ENCODE measurements at regions not wholly inside any gene's neighbourhood (a gene's known extent, or its start where the extent isn't known, plus 50 kb on each side); places are given as distances from the start of the nearest gene placed in this dataset.

DNA sequence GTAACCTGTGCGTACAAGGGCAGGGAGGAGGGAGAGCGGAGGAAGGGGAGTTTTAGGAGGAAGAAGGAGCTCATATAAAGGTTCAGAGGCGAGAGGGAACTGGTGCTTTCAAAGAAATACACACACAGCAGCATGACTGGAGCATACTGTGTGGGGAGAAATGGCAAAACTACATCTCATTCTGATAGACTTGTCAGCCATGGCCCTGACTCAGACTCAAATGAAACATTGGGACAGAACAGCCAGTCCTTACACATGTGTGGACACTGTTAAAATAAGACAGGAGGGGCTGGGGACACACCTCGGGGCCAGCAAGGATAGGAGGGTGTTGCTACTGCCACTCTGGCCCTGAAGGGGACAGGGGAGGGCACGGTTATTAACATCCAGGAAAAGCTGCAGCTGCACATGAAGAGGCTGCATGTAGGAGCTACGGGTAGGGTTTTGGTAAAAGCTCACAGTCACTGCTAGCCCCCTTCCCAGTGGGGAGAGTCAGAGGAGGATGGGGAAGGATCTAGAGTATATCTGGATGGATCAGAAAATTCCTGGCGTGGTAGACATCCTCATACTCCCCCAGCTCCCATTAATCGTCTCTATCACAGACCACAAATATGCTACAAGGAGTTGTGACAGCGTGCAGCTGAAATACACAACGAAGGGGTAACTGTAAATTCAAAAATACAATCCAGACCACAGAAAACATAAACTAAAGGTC, 110.5 kb downstream of the GATA6 start:
- H3K9ac ChIP-seq (ENCODE audit: low read depth in 1 of 2, low read length in 2 of 2): no peak overlapping the region
- no peaks in the 10 kb centered on the region for H3K9me3 ChIP-seq (ENCODE audit: control insufficient read depth in 4 of 4, low read length in 3 of 4)
- no peak overlapping the region for H3K4me3 ChIP-seq (ENCODE audit: low read depth in 1 of 3, low read length in 3 of 3)
- no peaks in the 10 kb centered on the region for H3K27me3 ChIP-seq (ENCODE audit: control insufficient read depth in 4 of 4, insufficient read depth in 4 of 4, low read length in 3 of 4)
- WGBS: 90% methylated on average over 10 of the region's 10 CpGs
- H3K27ac ChIP-seq (ENCODE audit: low read depth in 1 of 2, low read length in 2 of 2): no peak overlapping the region
- H3K4me1 ChIP-seq (ENCODE audit: control insufficient read depth in 4 of 4, insufficient read depth in 4 of 4, low read length in 3 of 4): peaks cover 0 to 3% (median under 1%) of the 10 kb centered on the region in 4 donors
- TF ChIP-seq GABPA (IDR thresholded peaks at IDR 0.05 in 1 of 2, conservative IDR thresholded peaks at IDR 0.05 in 1 of 2) (no peak), RAD21 (IDR thresholded peaks at IDR 0.05) (no peak), FOXA1 (IDR thresholded peaks at IDR 0.05) (no peak), NR2F2 (IDR thresholded peaks at IDR 0.05) (no peak), RXRA (IDR thresholded peaks at IDR 0.05) (no peak), HNF4G (IDR thresholded peaks at IDR 0.05) (no peak), YY1 (IDR thresholded peaks at IDR 0.05) (no peak), HNF4A (conservative IDR thresholded peaks at IDR 0.05) (no peak), TAF1 (conservative IDR thresholded peaks at IDR 0.05) (no peak), EGR1 (IDR thresholded peaks at IDR 0.05; ENCODE audit: low read depth in 2 of 2) (no peak), FOXA2 (IDR thresholded peaks at IDR 0.05) (no peak), JUND (IDR thresholded peaks at IDR 0.05) (no peak), SP1 (IDR thresholded peaks at IDR 0.05) (no peak)
- TF ChIP-seq, protein P1, sequence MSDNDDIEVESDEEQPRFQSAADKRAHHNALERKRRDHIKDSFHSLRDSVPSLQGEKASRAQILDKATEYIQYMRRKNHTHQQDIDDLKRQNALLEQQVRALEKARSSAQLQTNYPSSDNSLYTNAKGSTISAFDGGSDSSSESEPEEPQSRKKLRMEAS (IDR thresholded peaks at IDR 0.05): no peak
- TF ChIP-seq, protein P2, sequence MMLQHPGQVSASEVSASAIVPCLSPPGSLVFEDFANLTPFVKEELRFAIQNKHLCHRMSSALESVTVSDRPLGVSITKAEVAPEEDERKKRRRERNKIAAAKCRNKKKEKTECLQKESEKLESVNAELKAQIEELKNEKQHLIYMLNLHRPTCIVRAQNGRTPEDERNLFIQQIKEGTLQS (IDR thresholded peaks at IDR 0.05): no peak
- TF ChIP-seq, protein P3, sequence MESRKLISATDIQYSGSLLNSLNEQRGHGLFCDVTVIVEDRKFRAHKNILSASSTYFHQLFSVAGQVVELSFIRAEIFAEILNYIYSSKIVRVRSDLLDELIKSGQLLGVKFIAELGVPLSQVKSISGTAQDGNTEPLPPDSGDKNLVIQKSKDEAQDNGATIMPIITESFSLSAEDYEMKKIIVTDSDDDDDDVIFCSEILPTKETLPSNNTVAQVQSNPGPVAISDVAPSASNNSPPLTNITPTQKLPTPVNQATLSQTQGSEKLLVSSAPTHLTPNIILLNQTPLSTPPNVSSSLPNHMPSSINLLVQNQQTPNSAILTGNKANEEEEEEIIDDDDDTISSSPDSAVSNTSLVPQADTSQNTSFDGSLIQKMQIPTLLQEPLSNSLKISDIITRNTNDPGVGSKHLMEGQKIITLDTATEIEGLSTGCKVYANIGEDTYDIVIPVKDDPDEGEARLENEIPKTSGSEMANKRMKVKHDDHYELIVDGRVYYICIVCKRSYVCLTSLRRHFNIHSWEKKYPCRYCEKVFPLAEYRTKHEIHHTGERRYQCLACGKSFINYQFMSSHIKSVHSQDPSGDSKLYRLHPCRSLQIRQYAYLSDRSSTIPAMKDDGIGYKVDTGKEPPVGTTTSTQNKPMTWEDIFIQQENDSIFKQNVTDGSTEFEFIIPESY (IDR thresholded peaks at IDR 0.05): no peak
- TF ChIP-seq, protein P4, sequence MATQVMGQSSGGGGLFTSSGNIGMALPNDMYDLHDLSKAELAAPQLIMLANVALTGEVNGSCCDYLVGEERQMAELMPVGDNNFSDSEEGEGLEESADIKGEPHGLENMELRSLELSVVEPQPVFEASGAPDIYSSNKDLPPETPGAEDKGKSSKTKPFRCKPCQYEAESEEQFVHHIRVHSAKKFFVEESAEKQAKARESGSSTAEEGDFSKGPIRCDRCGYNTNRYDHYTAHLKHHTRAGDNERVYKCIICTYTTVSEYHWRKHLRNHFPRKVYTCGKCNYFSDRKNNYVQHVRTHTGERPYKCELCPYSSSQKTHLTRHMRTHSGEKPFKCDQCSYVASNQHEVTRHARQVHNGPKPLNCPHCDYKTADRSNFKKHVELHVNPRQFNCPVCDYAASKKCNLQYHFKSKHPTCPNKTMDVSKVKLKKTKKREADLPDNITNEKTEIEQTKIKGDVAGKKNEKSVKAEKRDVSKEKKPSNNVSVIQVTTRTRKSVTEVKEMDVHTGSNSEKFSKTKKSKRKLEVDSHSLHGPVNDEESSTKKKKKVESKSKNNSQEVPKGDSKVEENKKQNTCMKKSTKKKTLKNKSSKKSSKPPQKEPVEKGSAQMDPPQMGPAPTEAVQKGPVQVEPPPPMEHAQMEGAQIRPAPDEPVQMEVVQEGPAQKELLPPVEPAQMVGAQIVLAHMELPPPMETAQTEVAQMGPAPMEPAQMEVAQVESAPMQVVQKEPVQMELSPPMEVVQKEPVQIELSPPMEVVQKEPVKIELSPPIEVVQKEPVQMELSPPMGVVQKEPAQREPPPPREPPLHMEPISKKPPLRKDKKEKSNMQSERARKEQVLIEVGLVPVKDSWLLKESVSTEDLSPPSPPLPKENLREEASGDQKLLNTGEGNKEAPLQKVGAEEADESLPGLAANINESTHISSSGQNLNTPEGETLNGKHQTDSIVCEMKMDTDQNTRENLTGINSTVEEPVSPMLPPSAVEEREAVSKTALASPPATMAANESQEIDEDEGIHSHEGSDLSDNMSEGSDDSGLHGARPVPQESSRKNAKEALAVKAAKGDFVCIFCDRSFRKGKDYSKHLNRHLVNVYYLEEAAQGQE (IDR thresholded peaks at IDR 0.05): no peak
- TF ChIP-seq, protein P5, sequence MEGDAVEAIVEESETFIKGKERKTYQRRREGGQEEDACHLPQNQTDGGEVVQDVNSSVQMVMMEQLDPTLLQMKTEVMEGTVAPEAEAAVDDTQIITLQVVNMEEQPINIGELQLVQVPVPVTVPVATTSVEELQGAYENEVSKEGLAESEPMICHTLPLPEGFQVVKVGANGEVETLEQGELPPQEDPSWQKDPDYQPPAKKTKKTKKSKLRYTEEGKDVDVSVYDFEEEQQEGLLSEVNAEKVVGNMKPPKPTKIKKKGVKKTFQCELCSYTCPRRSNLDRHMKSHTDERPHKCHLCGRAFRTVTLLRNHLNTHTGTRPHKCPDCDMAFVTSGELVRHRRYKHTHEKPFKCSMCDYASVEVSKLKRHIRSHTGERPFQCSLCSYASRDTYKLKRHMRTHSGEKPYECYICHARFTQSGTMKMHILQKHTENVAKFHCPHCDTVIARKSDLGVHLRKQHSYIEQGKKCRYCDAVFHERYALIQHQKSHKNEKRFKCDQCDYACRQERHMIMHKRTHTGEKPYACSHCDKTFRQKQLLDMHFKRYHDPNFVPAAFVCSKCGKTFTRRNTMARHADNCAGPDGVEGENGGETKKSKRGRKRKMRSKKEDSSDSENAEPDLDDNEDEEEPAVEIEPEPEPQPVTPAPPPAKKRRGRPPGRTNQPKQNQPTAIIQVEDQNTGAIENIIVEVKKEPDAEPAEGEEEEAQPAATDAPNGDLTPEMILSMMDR (IDR thresholded peaks at IDR 0.05; ENCODE audit: low read depth, low read length, missing input control): no peak
- H3K36me3 ChIP-seq (ENCODE audit: control insufficient read depth in 4 of 4, insufficient read depth in 3 of 4, low read depth in 1 of 4, low read length in 3 of 4): no peaks in the 10 kb centered on the region
- DNase-seq (ENCODE audit: low spot score): no peak

Data from liver (tissue), 8 donors.